Left lung (tissue), 4 donors: ENCODE measurements at regions not wholly inside any gene's neighbourhood (a gene's known extent, or its start where the extent isn't known, plus 50 kb on each side); places are given as distances from the start of the nearest gene placed in this dataset.
"Not testable (repeated sequence)": the region's sequence is repeated elsewhere in the genome, so short reads cannot be mapped to it uniquely, and the experiment has no call there.

Experiments used
- ATAC-seq: fragments of 200-7000 bp; cut with Tn5 transposase; one replicate; pipeline ENCODE4 v1.9.1; 2020; ENCODE audit warnings: moderate library complexity
- DNase-seq, 4 donors: peaks; one replicate each; pipeline ENCODE4 v3.0.0-alpha.2; 2013 to 2020
- H3K27ac ChIP-seq, 2 donors: fragments of 200-600 bp; sonication (generic) in 1 of 2; one replicate each; pipeline versions ENCODE4 v1.5.0 to v1.8.0; 2020 to 2021
- H3K27me3 ChIP-seq, 2 donors: fragments of 200-600 bp; sonication (generic) in 1 of 2; one replicate each; pipeline versions ENCODE4 v1.5.0 to v1.8.0; 2020 to 2021
- H3K36me3 ChIP-seq, 2 donors: fragments of 200-600 bp; sonication (generic) in 1 of 2; one replicate each; pipeline versions ENCODE4 v1.5.0 to v1.8.0; 2020 to 2021
- H3K4me1 ChIP-seq, 2 donors: fragments of 200-600 bp; one replicate each; pipeline ENCODE4 v1.8.0; 2021
- H3K4me3 ChIP-seq, 2 donors: fragments of 200-600 bp; sonication (generic) in 1 of 2; one replicate each; pipeline versions ENCODE4 v1.5.0 to v1.8.0; 2020 to 2021; ENCODE audit warnings: mild to moderate bottlenecking in 1 of 2
- H3K9me3 ChIP-seq, 2 donors: fragments of 200-600 bp; sonication (generic) in 1 of 2; one replicate each; pipeline versions ENCODE4 v1.5.0 to v1.8.0; 2020 to 2021
- CTCF ChIP-seq, 2 donors: fragments of 200-600 bp; sonication (generic) in 1 of 2; IDR thresholded peaks; one replicate each; pipeline versions ENCODE4 v1.5.0 to v1.8.0; 2021; ENCODE audit warnings: antibody characterized with exemption in 2 of 2
- intact Hi-C, 2 donors: fragments of 100-400 bp; cut with DNase I; formaldehyde crosslinking; loops; one replicate each; pipeline versions ENCODE4 v1.11.2 to v1.14.2; 2022
- donor health status: DM: no; HTN: yes; CAD: no.
- donor health status: DM: no; HTN: no; CAD: no.

GRCh38 chr4:33111117-33111516 lies 2390.9 kb downstream of the PCDH7 start:
- Histone ChIP-seq H3K4me3 (no peak overlapping the region), H3K4me1 (no peaks in the 10 kb centered on the region), H3K27ac (no peak overlapping the region), H3K27me3 (no peaks in the 10 kb centered on the region), H3K9me3 (peaks cover 0 to 6% of the 10 kb centered on the region in 2 donors), H3K36me3 (no peaks in the 10 kb centered on the region)
- DNase-seq (no peak), ATAC-seq (no peak)
- intact Hi-C loops: no loop called here
- no peak for TF ChIP-seq CTCF (IDR thresholded peaks at IDR 0.05)

- no peak overlapping the region for H3K4me3 ChIP-seq
- H3K27me3 ChIP-seq: no peaks in the 10 kb centered on the region
- no peak for ATAC-seq
- no peak for TF ChIP-seq CTCF (IDR thresholded peaks at IDR 0.05)
- H3K9me3 ChIP-seq: peaks cover 0 to 6% of the 10 kb centered on the region in 2 donors
- intact Hi-C loops: no loop called here
- no peak for DNase-seq
- H3K27ac ChIP-seq: no peak overlapping the region
- no peaks in the 10 kb centered on the region for H3K36me3 ChIP-seq
- H3K4me1 ChIP-seq: no peaks in the 10 kb centered on the region
These were observed 2396.7 kb downstream of the PCDH7 start for GRCh38 chr4:33116871-33117270.

DNA sequence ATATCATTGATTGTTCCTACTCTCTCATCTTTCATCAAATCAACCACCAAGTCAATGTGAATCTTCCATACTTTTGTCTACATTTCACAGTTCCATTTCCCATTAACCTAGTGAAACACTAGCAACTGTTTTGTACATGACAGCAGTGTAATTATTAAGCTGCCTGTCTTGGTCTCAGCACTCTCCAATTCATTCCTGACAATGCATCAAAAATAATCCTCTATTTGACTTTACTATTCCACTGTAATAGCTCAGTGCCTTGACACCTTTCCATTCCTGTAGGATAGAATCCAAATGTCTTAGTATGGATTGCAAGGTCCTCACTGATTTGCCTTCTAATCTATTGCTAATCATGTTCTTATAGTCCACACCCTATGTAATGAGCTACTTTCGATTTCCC lies 2405.8 kb downstream of the PCDH7 start:
- DNase-seq (no peak), ATAC-seq (no peak)
- Histone ChIP-seq H3K9me3 (no peaks in the 10 kb centered on the region), H3K4me3 (no peak overlapping the region), H3K4me1 (no peaks in the 10 kb centered on the region), H3K27me3 (no peaks in the 10 kb centered on the region), H3K36me3 (no peaks in the 10 kb centered on the region), H3K27ac (no peak overlapping the region)
- intact Hi-C loops: no loop called here
- TF ChIP-seq CTCF (IDR thresholded peaks at IDR 0.05): no peak

DNA sequence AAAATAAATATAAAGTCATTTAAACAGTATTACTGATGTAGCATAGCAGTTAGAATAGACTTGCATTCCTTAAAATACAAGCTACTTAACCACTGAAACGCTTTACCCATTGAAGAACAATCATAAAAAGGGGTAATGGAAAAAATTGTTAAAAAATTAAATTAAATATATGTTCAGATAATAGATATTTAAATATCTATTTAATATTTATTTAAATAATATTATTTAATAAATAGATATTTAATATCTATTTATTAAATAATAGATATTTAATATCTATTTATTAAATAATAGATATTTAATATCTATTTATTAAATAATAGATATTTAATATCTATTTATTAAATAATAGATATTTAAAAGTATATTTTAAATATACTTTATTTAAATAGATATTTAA lies 2410.5 kb downstream of the PCDH7 start:
- H3K9me3 ChIP-seq, H3K27ac ChIP-seq, ATAC-seq, H3K27me3 ChIP-seq, H3K36me3 ChIP-seq, intact Hi-C loops, H3K4me3 ChIP-seq, H3K4me1 ChIP-seq, DNase-seq: not testable (repeated sequence)

DNA sequence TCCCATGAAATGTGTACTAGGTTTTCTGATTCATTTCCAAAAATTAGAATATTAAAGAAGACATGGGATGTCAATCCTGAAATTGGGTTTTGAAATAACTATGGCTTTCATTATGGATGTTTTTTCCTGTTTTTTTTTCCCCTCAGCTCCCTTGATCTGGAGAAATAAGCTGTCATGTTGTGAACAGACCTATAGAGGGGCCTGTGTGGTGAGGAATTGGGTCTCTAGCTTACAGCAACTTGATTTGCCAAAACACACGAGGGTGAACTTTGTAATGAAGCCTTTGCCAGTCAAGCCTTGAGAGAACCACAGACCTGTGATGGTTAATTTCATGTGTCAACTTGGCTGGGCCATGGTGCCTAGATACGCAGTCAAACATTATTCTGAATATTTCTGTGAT lies 2413.6 kb downstream of the PCDH7 start:
- H3K4me3 ChIP-seq: no peak overlapping the region
- H3K27ac ChIP-seq: no peak overlapping the region
- ATAC-seq (no peak), DNase-seq (no peak)
- no peaks in the 10 kb centered on the region for H3K4me1 ChIP-seq
- peaks cover 0 to 7% of the 10 kb centered on the region in 2 donors for H3K9me3 ChIP-seq
- no peak for TF ChIP-seq CTCF (IDR thresholded peaks at IDR 0.05)
- no peaks in the 10 kb centered on the region for H3K27me3 ChIP-seq
- intact Hi-C loops: no loop called here
- H3K36me3 ChIP-seq: no peaks in the 10 kb centered on the region

DNA sequence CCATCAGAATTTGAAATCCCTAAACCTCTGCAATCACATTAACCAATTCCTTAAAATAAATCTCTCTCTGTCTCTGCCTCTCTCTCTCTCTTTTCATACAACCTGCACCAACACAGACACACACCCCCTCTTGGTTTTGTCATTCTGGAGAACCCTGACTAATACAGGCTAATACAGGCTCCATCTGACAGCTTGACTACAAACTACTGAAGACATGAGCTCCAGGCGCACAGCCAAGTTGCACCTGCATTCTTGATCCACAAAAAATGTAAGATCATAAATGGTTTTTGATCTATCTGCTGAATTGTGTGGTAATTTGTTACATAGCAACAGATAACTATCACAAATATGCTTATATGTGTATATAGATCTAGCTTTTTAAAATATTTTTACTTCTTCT lies 2414.2 kb downstream of the PCDH7 start:
- Histone ChIP-seq H3K4me3 (no peak overlapping the region), H3K36me3 (no peaks in the 10 kb centered on the region), H3K4me1 (no peaks in the 10 kb centered on the region), H3K27me3 (no peaks in the 10 kb centered on the region), H3K9me3 (peaks cover 0 to 7% of the 10 kb centered on the region in 2 donors), H3K27ac (no peak overlapping the region)
- intact Hi-C loops: no loop called here
- DNase-seq: no peak
- no peak for ATAC-seq
- no peak for TF ChIP-seq CTCF (IDR thresholded peaks at IDR 0.05)
